Motor neuron (in vitro differentiated cells): ENCODE measurements at regions not wholly inside any gene's neighbourhood (a gene's known extent, or its start where the extent isn't known, plus 50 kb on each side); places are given as distances from the start of the nearest gene placed in this dataset.
"Not testable (repeated sequence)": the region's sequence is repeated elsewhere in the genome, so short reads cannot be mapped to it uniquely, and the experiment has no call there.

Source experiments
- ATAC-seq, 8 experiments: fragments of 200-7000 bp; cut with Tn5 transposase; replicated peaks in 6 of 8; 2 replicates each; pipeline ENCODE4 v1.8.0; 2021; ENCODE audit warnings: mild to moderate bottlenecking in 8 of 8, moderate library complexity in 8 of 8
- H3K27ac ChIP-seq, 2 donors: fragments of 250-450 bp; sonication (Bioruptor Pico); 2 replicates each; pipeline ENCODE4 v1.9.0; 2021; ENCODE audit warnings: antibody characterized with exemption in 2 of 2, mild to moderate bottlenecking in 2 of 2, moderate library complexity in 1 of 2
- H3K4me1 ChIP-seq, 2 donors: fragments of 250-450 bp; sonication (Bioruptor Pico); replicated peaks in 1 of 2; 2 replicates each; pipeline ENCODE4 v1.6.1; 2021; ENCODE audit warnings: antibody characterized with exemption in 2 of 2, mild to moderate bottlenecking in 2 of 2, moderate library complexity in 1 of 2
- H3K4me3 ChIP-seq, 5 donors: fragments of 250-450 bp; sonication (Bioruptor Pico); 2 replicates each; pipeline ENCODE4 v1.9.0; 2021; ENCODE audit warnings: antibody characterized with exemption in 5 of 5, mild to moderate bottlenecking in 5 of 5, moderate library complexity in 4 of 5
- WGBS, 10 experiments: fragments of 450-650 bp; shearing (Covaris generic); methylation state at CpG; one replicate each; pipeline ENCODE4 v1.0.0; 2022; 5-methylcytosine and 5-hydroxymethylcytosine counted together
- in situ Hi-C, 9 experiments: fragments of 400-800 bp; cut with MboI; loops; one replicate each; pipeline ENCODE4 v1.15.0; 2021; ENCODE audit warnings: low sequenced_read_pairs in 9 of 9, low pct_unique_long_range_greater_than_20kb in 2 of 9; ENCODE audit not compliant: unreplicated experiment in 9 of 9

DNA sequence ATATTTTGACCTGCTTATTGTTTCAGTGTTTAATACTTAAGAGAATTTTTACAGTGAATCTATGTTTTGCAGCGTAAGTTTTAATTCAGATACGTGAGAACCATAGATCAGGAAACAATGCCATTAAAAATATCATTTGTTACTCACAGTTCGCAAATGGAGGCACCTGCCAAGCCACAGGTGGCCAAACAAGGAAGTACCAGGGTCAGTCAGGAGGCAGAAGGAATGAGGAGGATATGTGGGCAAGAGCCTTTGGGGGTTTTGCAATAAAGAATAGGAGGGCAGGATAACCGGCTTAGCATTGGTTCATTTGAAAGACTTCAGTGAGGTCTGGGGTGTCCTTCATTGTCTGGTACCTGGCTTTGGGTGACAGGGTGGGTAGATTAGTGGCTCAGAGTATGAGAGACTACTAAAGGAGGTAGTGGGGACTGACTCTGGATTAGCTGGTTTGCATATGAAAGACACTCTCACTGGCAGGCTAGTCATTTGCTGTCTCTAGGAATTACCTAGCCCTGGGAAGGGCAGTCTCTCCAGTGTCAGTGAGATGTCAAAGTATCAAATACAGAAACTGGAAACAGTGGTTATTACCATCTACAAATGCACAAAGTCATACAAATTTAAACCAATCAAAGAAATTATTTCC lies 132.2 kb upstream of the CAV2 start:
- no peak overlapping the region for H3K27ac ChIP-seq
- peaks cover 5 to 26% of the 10 kb centered on the region in 2 donors for H3K4me1 ChIP-seq
- 85 to 100% (median 92%) methylated on average over 2 to 4 of the region's 4 CpGs; no CpG with 5 or more reads in 2 of the 10 experiments for WGBS, 10 experiments
- in situ Hi-C loops: no loop called here
- peak in 3 of 8 experiments; percentile 30 to 41 (median 36) for ATAC-seq
- no peak overlapping the region for H3K4me3 ChIP-seq

DNA sequence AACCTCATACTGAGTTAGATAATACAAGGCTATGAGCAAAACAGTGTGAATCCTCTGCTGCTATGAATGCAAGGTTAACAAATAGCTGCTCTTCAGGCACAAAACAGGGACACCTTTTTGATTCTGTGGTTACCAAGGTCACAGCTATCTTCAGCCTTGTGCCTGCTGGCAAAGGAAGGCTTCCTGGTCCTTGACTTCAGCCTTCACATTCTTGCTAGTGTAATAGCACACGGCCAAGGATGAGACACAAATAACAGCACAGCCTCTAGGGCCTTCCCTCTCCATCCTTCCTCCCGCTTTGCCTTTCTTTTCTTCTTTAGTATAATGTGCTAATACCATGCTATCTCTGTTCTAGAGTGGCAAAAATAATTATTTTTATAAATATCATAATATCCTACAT lies 130.6 kb upstream of the CAV2 start:
- Histone ChIP-seq H3K27ac (no peak overlapping the region), H3K4me3 (no peak overlapping the region), H3K4me1 (peaks cover 5 to 21% of the 10 kb centered on the region in 2 donors)
- ATAC-seq: no peak
- in situ Hi-C loops: no loop called here
- WGBS, 10 experiments: 68 to 100% (median 79%) methylated on average over 1 to 2 of the region's 2 CpGs; no CpG with 5 or more reads in 3 of the 10 experiments

GRCh38 chr7:116371536-116371935 lies 128.0 kb upstream of the CAV2 start:
- H3K4me1 ChIP-seq, H3K4me3 ChIP-seq, H3K27ac ChIP-seq, in situ Hi-C loops, ATAC-seq: not testable (repeated sequence)
- WGBS, 10 experiments: 60 to 100% (median 87%) methylated on average over 1 to 3 of the region's 7 CpGs; no CpG with 5 or more reads in 7 of the 10 experiments

GRCh38 chr7:116373229-116373628 lies 126.3 kb upstream of the CAV2 start:
- no CpG with 5 or more reads among the region's 3 CpGs for WGBS, 10 experiments

DNA sequence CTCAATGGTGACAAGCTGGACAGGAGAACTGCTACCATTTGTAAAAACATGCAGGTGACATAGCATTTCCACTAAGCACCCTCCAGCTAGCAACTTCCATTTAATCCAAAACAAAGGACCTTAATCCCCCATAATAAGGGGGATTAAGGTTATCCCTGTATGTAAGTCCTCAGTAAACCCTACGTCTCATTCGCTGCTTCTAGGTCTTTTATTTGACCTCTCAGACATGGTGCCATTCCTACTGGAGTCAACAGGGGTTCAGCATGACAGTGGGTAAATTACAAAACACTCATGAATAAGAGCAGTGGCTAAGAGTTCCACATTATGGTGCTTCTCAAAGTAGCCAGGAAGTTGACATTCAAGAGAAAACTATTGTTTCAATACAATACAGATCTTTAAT lies 121.8 kb upstream of the CAV2 start:
- WGBS, 10 experiments: 93 to 100% (median 100%) methylated on average over 1 to 2 of the region's 2 CpGs; no CpG with 5 or more reads in 3 of the 10 experiments
- Histone ChIP-seq H3K4me3 (no peak overlapping the region), H3K4me1 (no peaks in the 10 kb centered on the region), H3K27ac (no peak overlapping the region)
- in situ Hi-C loops: no loop called here
- ATAC-seq: no peak

More at GRCh38 chr7:116373229-116373628, 126.3 kb upstream of the CAV2 start:
- H3K27ac ChIP-seq, in situ Hi-C loops, ATAC-seq, H3K4me1 ChIP-seq, H3K4me3 ChIP-seq: not testable (repeated sequence)

- Histone ChIP-seq H3K4me1 (no peaks in the 10 kb centered on the region), H3K27ac (no peak overlapping the region), H3K4me3 (no peak overlapping the region)
- in situ Hi-C loops: no loop called here
- ATAC-seq: peak in 1 of 8 experiments; percentile 36
- WGBS, 10 experiments: 0 to 100% (median 87%) methylated on average over 1 of the region's 1 CpG; no CpG with 5 or more reads in 3 of the 10 experiments
These were observed 119.5 kb upstream of the CAV2 start for GRCh38 chr7:116380025-116380424.

DNA sequence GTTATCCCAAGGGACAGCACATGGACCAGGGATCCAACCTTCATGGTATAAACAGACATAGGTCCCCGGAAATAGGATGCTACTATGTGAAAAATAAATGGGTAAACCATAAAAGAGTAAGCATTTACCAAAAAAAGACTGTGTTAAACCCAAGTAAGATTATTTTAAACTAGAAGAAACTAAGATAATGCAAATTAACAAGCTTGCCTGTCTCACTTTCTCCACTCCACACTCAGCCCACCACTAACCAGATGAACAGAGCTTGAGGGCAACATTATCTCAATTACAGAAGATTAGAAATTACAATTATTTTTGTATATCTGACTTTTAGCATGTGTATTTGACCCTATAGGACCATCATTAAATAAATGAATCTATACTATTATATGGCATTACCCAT lies 117.2 kb upstream of the CAV2 start:
- no peak overlapping the region for H3K4me3 ChIP-seq
- no peak for ATAC-seq
- WGBS, 10 experiments: 86 to 100% (median 95%) methylated on average over 1 of the region's 1 CpG
- no peaks in the 10 kb centered on the region for H3K4me1 ChIP-seq
- no peak overlapping the region for H3K27ac ChIP-seq
- in situ Hi-C loops: no loop called here

GRCh38 chr7:116384936-116385635 lies 114.5 kb upstream of the CAV2 start:
- Histone ChIP-seq H3K27ac (no peak overlapping the region), H3K4me1 (no peaks in the 10 kb centered on the region), H3K4me3 (no peak overlapping the region)
- WGBS, 10 experiments: 21 to 100% (median 51%) methylated on average over 1 to 5 of the region's 5 CpGs; no CpG with 5 or more reads in 1 of the 10 experiments
- in situ Hi-C loops: no loop called here
- peak in 1 of 8 experiments; percentile 24 for ATAC-seq

- Histone ChIP-seq H3K4me1 (no peaks in the 10 kb centered on the region), H3K4me3 (no peak overlapping the region), H3K27ac (no peak overlapping the region)
- in situ Hi-C loops: no loop called here
- no peak for ATAC-seq
- 81 to 100% (median 95%) methylated on average over 1 to 5 of the region's 5 CpGs; no CpG with 5 or more reads in 1 of the 10 experiments for WGBS, 10 experiments
These were observed 112.9 kb upstream of the CAV2 start for GRCh38 chr7:116386674-116387073.

DNA sequence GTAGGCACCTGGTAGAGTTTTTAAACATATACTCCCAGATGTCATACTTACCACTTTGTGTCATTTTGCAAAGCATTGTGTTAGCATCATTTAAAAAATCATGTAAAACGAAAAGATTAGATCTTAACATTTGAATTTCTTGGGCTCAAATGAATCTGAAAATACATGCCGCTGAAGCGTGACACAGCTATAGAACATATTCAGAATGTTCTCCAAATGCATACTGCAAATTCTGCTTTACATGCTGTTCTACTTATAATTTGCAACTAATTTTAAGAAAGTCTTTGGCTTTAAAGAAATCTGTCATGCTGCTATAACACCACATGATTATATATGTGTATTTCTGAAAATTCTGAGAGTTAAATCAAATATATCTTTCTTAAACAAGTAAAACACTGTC lies 109.2 kb upstream of the CAV2 start:
- WGBS, 10 experiments: 0 to 92% (median 50%) methylated on average over 1 to 3 of the region's 3 CpGs; no CpG with 5 or more reads in 1 of the 10 experiments
- Histone ChIP-seq H3K4me3 (no peak overlapping the region), H3K4me1 (no peaks in the 10 kb centered on the region), H3K27ac (no peak overlapping the region)
- peak in 1 of 8 experiments; percentile 70 for ATAC-seq
- in situ Hi-C loops: no loop called here

DNA sequence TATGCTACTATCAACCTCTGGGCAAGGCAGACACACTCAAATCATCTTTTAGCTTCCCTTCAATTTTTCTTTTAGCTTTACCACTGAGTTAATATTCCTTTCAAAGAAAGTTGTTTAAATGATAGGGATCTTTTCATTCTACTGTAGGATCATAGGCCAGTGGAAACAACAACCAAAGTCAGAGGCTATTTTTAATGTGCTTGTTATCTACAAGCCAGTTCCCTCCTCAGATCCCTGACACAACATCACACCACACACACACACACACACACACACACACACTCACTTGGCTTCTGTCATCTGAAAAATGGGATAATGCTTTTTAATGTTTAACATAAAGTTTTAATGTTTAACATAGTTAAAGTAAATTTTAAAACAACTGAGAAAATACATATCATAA lies 106.7 kb upstream of the CAV2 start:
- in situ Hi-C loops: no loop called here
- no peak for ATAC-seq
- H3K27ac ChIP-seq: no peak overlapping the region
- H3K4me1 ChIP-seq: no peaks in the 10 kb centered on the region
- no peak overlapping the region for H3K4me3 ChIP-seq

DNA sequence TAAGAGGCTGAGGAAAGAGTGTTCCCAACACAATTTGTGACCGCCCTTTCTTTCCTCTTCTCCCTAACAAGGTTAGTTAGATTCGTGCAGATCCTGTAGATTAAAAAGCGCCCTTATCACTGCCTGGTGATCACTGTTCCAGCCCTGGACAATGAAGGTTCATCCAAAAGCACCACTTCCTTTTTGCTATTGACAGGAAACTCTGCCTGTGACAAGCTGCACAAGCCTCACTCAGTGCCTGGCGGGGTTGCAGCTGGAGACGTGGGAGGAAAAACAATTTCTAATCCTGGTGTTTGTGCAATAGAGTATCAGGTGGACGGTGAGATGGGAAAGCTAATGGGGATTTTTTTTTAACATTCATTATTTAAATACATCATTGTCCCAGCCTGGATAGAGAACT lies 105.9 kb upstream of the CAV2 start:
- no peak overlapping the region for H3K4me3 ChIP-seq
- H3K27ac ChIP-seq: no peak overlapping the region
- in situ Hi-C loops: no loop called here
- WGBS, 10 experiments: 50 to 100% (median 81%) methylated on average over 1 to 5 of the region's 6 CpGs; no CpG with 5 or more reads in 3 of the 10 experiments
- ATAC-seq: peak in 1 of 8 experiments; percentile 35
- no peaks in the 10 kb centered on the region for H3K4me1 ChIP-seq

GRCh38 chr7:116394106-116394505 lies 105.4 kb upstream of the CAV2 start:
- WGBS, 10 experiments: 90 to 100% (median 98%) methylated on average over 1 to 11 of the region's 11 CpGs; no CpG with 5 or more reads in 2 of the 10 experiments
- Histone ChIP-seq H3K4me3 (no peak overlapping the region), H3K4me1 (no peaks in the 10 kb centered on the region), H3K27ac (no peak overlapping the region)
- no peak for ATAC-seq
- in situ Hi-C loops: no loop called here
